GM12878 (cell line): ENCODE measurements at regions not wholly inside any gene's neighbourhood (a gene's known extent, or its start where the extent isn't known, plus 50 kb on each side); places are given as distances from the start of the nearest gene placed in this dataset.

Experiments
- ATAC-seq: fragments of 200-7000 bp; cut with Tn5 transposase; 3 replicates; pipeline ENCODE4 v1.9.1; 2020; ENCODE audit warnings: mild to moderate bottlenecking, moderate library complexity
- BruUV-seq: library from RNA; stranded (reverse); fragments of 400-500 nt; replicated peaks from 2 replicates; lab custom pipeline; 2021; lab: Mats Ljungman, UMichigan
- CTCF ChIA-PET: fragments of 300-600 bp; sonication (Branson Sonifier 250); formaldehyde crosslinking; extraction: SDS; loops from one replicate; lab custom pipeline; 2021; ENCODE audit warnings: inconsistent platforms; lab: Yijun Ruan, JAX
- POLR2A ChIA-PET: fragments of 350-600 bp; formaldehyde crosslinking; extraction: SDS; loops from one replicate; lab custom pipeline; 2021; ENCODE audit warnings: inconsistent platforms; lab: Charles Lee
- RAD21 ChIA-PET: fragments of 300-600 bp; sonication (Branson Sonifier 250); formaldehyde crosslinking; loops from one replicate; lab custom pipeline; 2023; ENCODE audit warnings: antibody characterized with exemption; ENCODE audit not compliant: unreplicated experiment; lab: Charles Lee
- SMC1A ChIA-PET: fragments of 300-600 bp; sonication (Branson Sonifier 250); formaldehyde crosslinking; loops from one replicate; lab custom pipeline; 2023; ENCODE audit not compliant: unreplicated experiment, uncharacterized antibody; lab: Charles Lee
- DNase-seq: peaks from one replicate; pipeline ENCODE4 v3.0.0-alpha.2; 2011; ENCODE audit warnings: low read depth, low spot score
- FAIRE-seq: peaks from 3 replicates; lab custom pipeline; 2011; peaks lifted over from hg19 to GRCh38; lab: Jason Lieb, UNC
- H2AFZ ChIP-seq: 2 replicates; pipeline ENCODE4 v1.6.0; 2011; ENCODE audit warnings: low read depth, low read length, control low read depth; ENCODE audit not compliant: control insufficient read depth
- H3K27ac ChIP-seq: 2 replicates; pipeline ENCODE4 v1.5.1; 2011; ENCODE audit warnings: control low read depth; ENCODE audit not compliant: control insufficient read depth, insufficient read depth
- H3K27me3 ChIP-seq, 2 experiments: replicated peaks in 1 of 2; 2 replicates each; pipeline versions ENCODE4 v1.6.0 to v1.6.1; 2011; ENCODE audit warnings: low read length in 1 of 2; ENCODE audit not compliant: control insufficient read depth in 2 of 2, insufficient read depth in 2 of 2
- H3K36me3 ChIP-seq, 2 experiments: 2 replicates each; pipeline ENCODE4 v1.5.1; 2011; ENCODE audit warnings: low read length in 1 of 2; ENCODE audit not compliant: control insufficient read depth in 2 of 2, insufficient read depth in 2 of 2
- H3K4me1 ChIP-seq: 2 replicates; pipeline ENCODE4 v1.6.1; 2011; ENCODE audit warnings: mild to moderate bottlenecking, low read length, moderate library complexity, mixed read lengths; ENCODE audit not compliant: control insufficient read depth, insufficient read depth
- H3K4me2 ChIP-seq: 2 replicates; pipeline ENCODE4 v1.6.0; 2011; ENCODE audit warnings: control low read depth; ENCODE audit not compliant: control insufficient read depth, insufficient read depth
- H3K4me3 ChIP-seq: fragments of 200-600 bp; sonication (generic); 2 replicates; pipeline ENCODE4 v1.5.1; 2016
- H3K79me2 ChIP-seq: 2 replicates; pipeline ENCODE4 v1.6.0; 2011; ENCODE audit warnings: low read length; ENCODE audit not compliant: control insufficient read depth, insufficient read depth
- H3K9ac ChIP-seq: 2 replicates; pipeline ENCODE4 v1.8.0; 2011; ENCODE audit warnings: low read length, control low read depth, mixed read lengths; ENCODE audit not compliant: control insufficient read depth, insufficient read depth
- H3K9me3 ChIP-seq: replicated peaks from 3 replicates; pipeline ENCODE4 v1.5.1; 2011; ENCODE audit warnings: mild to moderate bottlenecking, low read length; ENCODE audit not compliant: control insufficient read depth, insufficient read depth
- H4K20me1 ChIP-seq: 2 replicates; pipeline ENCODE4 v1.6.0; 2011; ENCODE audit not compliant: control insufficient read depth, insufficient read depth
- EZH2 ChIP-seq: IDR thresholded peaks from 2 replicates; pipeline ENCODE4 v1.6.1; 2012; ENCODE audit warnings: low read depth, mild to moderate bottlenecking, control low read depth, inconsistent platforms, low read length, borderline replicate concordance; ENCODE audit not compliant: control insufficient read depth
- NRF1 ChIP-seq: conservative IDR thresholded peaks from 2 replicates; pipeline ENCODE4 v1.6.1; 2011; ENCODE audit warnings: mild to moderate bottlenecking, low read depth, low read length, improper control_type of control experiment
- RBBP5 ChIP-seq: fragments of 200-600 bp; sonication (generic); conservative IDR thresholded peaks from 2 replicates; pipeline ENCODE4 v1.6.1; 2016
- ZBTB40 ChIP-seq: fragments of 450-650 bp; IDR thresholded peaks from 2 replicates; pipeline ENCODE4 v1.6.1; 2016; ENCODE audit warnings: mild to moderate bottlenecking, moderate library complexity, borderline replicate concordance
- WGBS: methylation state at CpG from one replicate; pipeline ENCODE4 v1.1.6; 2016; ENCODE audit warnings: low lambda C conversion rate; ENCODE audit not compliant: insufficient replicate concordance, insufficient coverage; ENCODE audit errors: missing lambda C conversion rate; 5-methylcytosine and 5-hydroxymethylcytosine counted together
- in situ Hi-C: fragments of 300-500 bp; cut with MboI; formaldehyde crosslinking; loops from 9 replicates; pipeline ENCODE4 v1.14.3; 2018; ENCODE audit warnings: mixed read lengths
- intact Hi-C: fragments of 100-400 bp; cut with micrococcal nuclease; formaldehyde crosslinking; loops from one replicate; pipeline ENCODE4 v1.14.2; 2022; ENCODE audit not compliant: unreplicated experiment

GRCh38 chr2:198417836-198418235, 613.4 kb downstream of the PLCL1 start:
- Histone ChIP-seq H3K9me3 (no peaks in the 10 kb centered on the region), H3K4me1 (no peaks in the 10 kb centered on the region), H3K27ac (no peak overlapping the region), H3K79me2 (no peaks in the 10 kb centered on the region), H4K20me1 (no peaks in the 10 kb centered on the region), H2AFZ (no peak overlapping the region), H3K9ac (no peak overlapping the region), H3K4me2 (no peak overlapping the region), H3K4me3 (no peak overlapping the region), H3K27me3 (no peaks in the 10 kb centered on the region), H3K36me3 (no peaks in the 10 kb centered on the region)
- CTCF ChIA-PET, result interaction anchor here (1.0 kb wide), 1 partner anchor 21 kb away, joined by 3 read pairs; no protein-coding TSS in a partner anchor
- ATAC-seq (no peak), FAIRE-seq (no peak), DNase-seq (no peak)
- TF ChIP-seq EZH2 (no peak), ZBTB40 (no peak), RBBP5 (no peak)
- POLR2A ChIA-PET, result no interaction called here
- SMC1A ChIA-PET, result no interaction called here
- 1% methylated on average over 3 of the region's 3 CpGs for WGBS
- in situ Hi-C loops (no loop called here), intact Hi-C loops (no loop called here)
- BruUV-seq, result no TSS peak
- RAD21 ChIA-PET, result no interaction called here

DNA sequence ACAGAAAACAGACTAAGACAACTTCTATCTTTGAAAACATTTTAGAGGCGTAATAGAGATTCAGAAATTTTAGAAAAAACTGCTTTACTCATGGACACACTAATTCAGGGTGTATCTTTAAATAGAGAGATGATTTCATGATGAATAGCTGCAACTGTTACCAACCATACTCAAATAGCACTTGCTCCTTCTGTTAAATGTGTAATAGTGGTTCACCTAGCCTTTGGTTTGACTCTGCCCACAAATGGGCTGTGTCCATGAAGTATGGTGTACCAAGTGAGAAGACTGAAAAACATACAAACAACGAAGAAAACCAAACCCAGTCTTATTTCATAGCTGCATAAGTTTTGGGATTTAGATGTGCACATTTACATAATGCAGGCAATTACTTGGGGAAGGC, 610.6 kb downstream of the PLCL1 start:
- Histone ChIP-seq H3K4me3 (no peak overlapping the region), H3K36me3 (no peaks in the 10 kb centered on the region), H4K20me1 (no peaks in the 10 kb centered on the region), H3K9me3 (no peaks in the 10 kb centered on the region), H2AFZ (no peak overlapping the region), H3K4me2 (no peak overlapping the region), H3K79me2 (no peaks in the 10 kb centered on the region), H3K27ac (no peak overlapping the region)
- SMC1A ChIA-PET, result interaction anchor here (0.6 to 1.1 kb wide), 3 partner anchors 58 to 1251 kb away, joined by 3 read pairs; no protein-coding TSS in a partner anchor
- RAD21 ChIA-PET, result no interaction called here
- ATAC-seq, result no peak
- BruUV-seq, result no TSS peak
- FAIRE-seq, result no peak
- no peak for TF ChIP-seq NRF1
- TF ChIP-seq, all 136 proteins: peak for 0
- intact Hi-C loops (no loop called here), in situ Hi-C loops (no loop called here)
- Histone ChIP-seq H3K9ac (no peak overlapping the region), H3K27me3 (no peaks in the 10 kb centered on the region), H3K4me1 (no peaks in the 10 kb centered on the region)
- DNase-seq, result no peak
- POLR2A ChIA-PET, result no interaction called here
- 17% methylated on average over 2 of the region's 2 CpGs for WGBS
- CTCF ChIA-PET, result no interaction called here
